Tibial nerve (tissue), 4 donors: ENCODE measurements at regions not wholly inside any gene's neighbourhood (a gene's known extent, or its start where the extent isn't known, plus 50 kb on each side); places are given as distances from the start of the nearest gene placed in this dataset.

Experiments
- CTCF ChIP-seq, 5 experiments: fragments of 200-600 bp in 3 of 5; fragments of 450-650 bp in 2 of 5; sonication (generic) in 3 of 5; IDR thresholded peaks; one replicate each; pipeline ENCODE4 v1.5.1; 2016 to 2019; ENCODE audit warnings: antibody characterized with exemption in 5 of 5, mild to moderate bottlenecking in 3 of 5, moderate library complexity in 2 of 5
- EP300 ChIP-seq, 2 donors: sonication (generic); formaldehyde crosslinking; IDR thresholded peaks; one replicate each; pipeline ENCODE4 v1.6.1; 2017; ENCODE audit warnings: antibody characterized with exemption in 2 of 2, mild to moderate bottlenecking in 1 of 2

DNA sequence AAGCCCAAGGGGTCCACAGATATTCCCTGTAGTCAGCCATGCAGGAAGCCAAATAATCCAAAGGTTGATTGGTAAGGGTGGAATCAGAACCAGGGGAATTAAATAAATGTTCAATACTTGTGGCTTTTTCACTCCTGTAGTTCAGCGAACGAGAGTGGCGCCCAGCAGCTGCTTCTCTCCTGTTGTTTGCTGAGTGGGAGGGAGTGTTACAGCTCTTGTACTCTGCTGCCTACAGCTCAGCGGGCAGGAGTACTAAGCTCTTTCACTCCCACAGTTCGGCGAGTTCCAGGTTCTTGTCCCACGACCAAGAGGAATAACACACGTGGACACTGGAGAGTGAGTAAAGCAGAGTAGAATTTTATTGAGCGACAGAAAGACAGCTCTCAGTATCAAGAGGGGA is 105.9 kb downstream of the MOBP start:
- TF ChIP-seq CTCF (IDR thresholded peaks at IDR 0.05) (no peak), EP300 (IDR thresholded peaks at IDR 0.05) (no peak)
